ENCODE measurements at regions not wholly inside any gene's neighbourhood (a gene's known extent, or its start where the extent isn't known, plus 50 kb on each side); places are given as distances from the start of the nearest gene placed in this dataset.

DNA sequence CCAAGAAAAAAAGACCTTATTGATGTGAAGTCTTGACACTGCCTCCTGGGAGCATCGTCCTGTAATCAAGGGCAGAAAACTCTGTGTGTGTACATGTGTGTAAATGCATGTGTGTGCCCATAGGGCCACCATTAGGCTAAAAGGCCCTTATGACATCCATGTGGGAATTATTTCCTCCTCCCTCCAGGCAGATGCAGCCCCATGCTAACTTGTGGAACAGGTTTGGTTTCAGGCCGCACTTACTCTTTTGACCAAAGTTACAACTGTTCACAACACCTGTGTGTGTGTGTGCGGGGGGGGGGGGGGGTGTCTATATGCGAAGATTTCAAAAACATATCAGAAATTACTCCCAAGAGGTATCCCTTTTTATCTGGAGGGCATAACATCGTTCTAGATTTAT, 87.4 kb upstream of the SLC14A2 start:
- TF ChIP-seq POLR2AphosphoS5 (IDR thresholded peaks at IDR 0.05; ENCODE audit: borderline replicate concordance, low read depth, low read length) (no peak), EZH2 (IDR thresholded peaks at IDR 0.05) (no peak)
